Choroid plexus epithelial cell (primary cell): ENCODE measurements at regions not wholly inside any gene's neighbourhood (a gene's known extent, or its start where the extent isn't known, plus 50 kb on each side); places are given as distances from the start of the nearest gene placed in this dataset.

ENCODE experiments used
- DNase-seq: peaks from one replicate; pipeline ENCODE4 v3.0.0-alpha.2; 2010; ENCODE audit warnings: low read depth
- H3K4me3 ChIP-seq: 2 replicates; pipeline ENCODE4 v1.5.1; 2011; ENCODE audit warnings: low read depth, mild to moderate bottlenecking, control low read depth, low read length, moderate library complexity
- CTCF ChIP-seq: conservative IDR thresholded peaks from 2 replicates; pipeline ENCODE4 v1.5.1; 2011; ENCODE audit warnings: low read depth, mild to moderate bottlenecking, control low read depth, inconsistent platforms, low read length, moderate library complexity

- no peak for TF ChIP-seq CTCF
- H3K4me3 ChIP-seq, result no peak overlapping the region
- DNase-seq, result peak; percentile 83
These were observed 385.8 kb downstream of the KCNRG start for GRCh38 chr13:50401049-50401505.

DNA sequence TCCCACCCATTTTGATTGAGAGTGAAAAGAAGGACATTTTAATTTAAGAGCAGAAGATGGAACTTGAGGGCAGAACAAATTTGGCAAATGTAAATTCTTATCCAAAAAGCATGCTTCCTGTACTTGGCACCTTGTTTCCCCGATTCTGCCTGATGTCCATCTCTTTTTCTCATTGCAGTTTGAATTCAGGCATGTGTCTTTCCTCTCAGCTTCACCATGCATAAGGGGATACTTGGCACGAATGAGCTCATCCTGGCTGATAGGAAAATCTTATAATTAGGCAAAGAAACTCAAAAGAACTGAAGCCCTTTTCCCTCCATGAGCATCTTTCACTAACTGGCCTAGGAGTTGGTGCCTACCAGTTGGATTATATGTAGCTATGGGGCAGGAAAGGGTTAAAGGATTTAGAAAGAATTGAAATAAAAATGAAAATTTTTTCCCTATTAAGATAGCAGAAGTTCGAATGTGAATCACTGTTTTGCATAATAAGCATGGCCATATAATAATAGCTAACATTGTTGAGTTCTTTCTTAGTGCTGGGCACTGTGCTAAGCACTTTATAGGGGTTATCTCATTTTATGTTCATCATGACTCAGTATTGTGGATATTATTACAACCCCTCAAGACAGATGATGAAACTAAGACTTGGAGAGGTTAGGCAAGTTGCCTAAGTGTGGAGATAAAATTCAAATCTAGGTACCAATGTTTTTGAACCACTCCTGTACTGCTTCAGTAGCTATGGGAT, 386.6 kb downstream of the KCNRG start:
- peak; percentile 34 for DNase-seq
- no peak for TF ChIP-seq CTCF
- H3K4me3 ChIP-seq, result no peak overlapping the region

DNA sequence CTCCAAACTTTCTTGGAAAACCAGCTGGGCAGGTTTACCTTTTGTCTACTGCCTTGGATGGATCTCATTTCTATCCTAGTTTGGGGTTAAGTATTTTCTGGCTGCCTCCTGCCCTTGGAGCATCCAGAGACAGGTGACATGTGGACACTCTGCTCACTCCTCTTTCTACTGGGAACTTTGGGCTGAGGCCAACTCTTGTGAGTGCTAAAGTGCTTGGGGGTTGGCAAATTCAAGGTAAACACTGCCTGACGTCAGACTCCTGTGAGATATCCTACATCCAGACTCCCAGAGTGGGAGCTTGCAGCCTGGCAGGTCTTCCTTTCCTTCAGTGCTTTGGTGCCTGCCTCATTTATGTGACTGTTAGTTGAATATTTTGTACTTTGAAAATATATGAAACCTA, 388.1 kb downstream of the KCNRG start:
- TF ChIP-seq CTCF, result no peak

GRCh38 chr13:50404116-50404515, 388.9 kb downstream of the KCNRG start:
- no peak for TF ChIP-seq CTCF
- no peak for DNase-seq

More for the DNA sequence above, 388.1 kb downstream of the KCNRG start:
- DNase-seq, result no peak
- H3K4me3 ChIP-seq, result no peak overlapping the region

GRCh38 chr13:50404769-50405168, 389.5 kb downstream of the KCNRG start:
- no peak for DNase-seq
- no peak for TF ChIP-seq CTCF
- no peak overlapping the region for H3K4me3 ChIP-seq

More at GRCh38 chr13:50404116-50404515, 388.9 kb downstream of the KCNRG start:
- H3K4me3 ChIP-seq, result no peak overlapping the region

GRCh38 chr13:50406831-50407230, 391.6 kb downstream of the KCNRG start:
- no peak for TF ChIP-seq CTCF
- no peak for DNase-seq
- H3K4me3 ChIP-seq, result no peak overlapping the region

DNA sequence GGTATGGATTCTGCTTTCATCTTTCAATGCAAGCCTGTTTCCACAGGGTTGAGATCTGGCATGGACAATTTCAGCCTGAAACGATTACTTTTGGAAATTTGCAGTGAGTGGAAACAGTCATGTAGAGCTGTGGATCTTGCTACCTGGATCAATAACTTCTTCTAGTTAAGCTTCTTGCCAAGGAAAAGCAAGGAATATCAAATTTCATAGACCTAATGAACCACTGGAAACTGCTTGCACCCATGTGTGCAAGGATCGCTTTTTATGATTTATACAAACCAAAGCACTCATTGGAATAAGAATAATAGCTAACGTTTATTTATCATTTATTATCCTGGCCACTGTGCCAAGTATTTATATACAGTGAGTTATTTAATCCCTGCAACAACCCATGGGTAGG, 392.8 kb downstream of the KCNRG start:
- no peak for TF ChIP-seq CTCF
- no peak overlapping the region for H3K4me3 ChIP-seq
- no peak for DNase-seq
